Transverse colon (tissue), 4 donors: ENCODE measurements at regions not wholly inside any gene's neighbourhood (a gene's known extent, or its start where the extent isn't known, plus 50 kb on each side); places are given as distances from the start of the nearest gene placed in this dataset.

Source experiments
- EP300 ChIP-seq: sonication (generic); formaldehyde crosslinking; IDR thresholded peaks from one replicate; pipeline ENCODE4 v1.6.1; 2017; ENCODE audit warnings: antibody characterized with exemption, low read depth
- POLR2A ChIP-seq: fragments of 450-650 bp; IDR thresholded peaks from one replicate; pipeline ENCODE4 v1.6.1; 2016; ENCODE audit warnings: antibody characterized with exemption, mild to moderate bottlenecking, moderate library complexity
- POLR2AphosphoS5 ChIP-seq, 3 donors: sonication (generic); formaldehyde crosslinking; IDR thresholded peaks; one replicate each; pipeline ENCODE4 v1.6.1; 2016; ENCODE audit warnings: antibody characterized with exemption in 3 of 3
- TF ChIP-seq, protein P1 (sequence below), 5 experiments: fragments of 200-600 bp in 3 of 5; fragments of 450-650 bp in 2 of 5; sonication (generic) in 3 of 5; IDR thresholded peaks; 1 replicate in 2 of 5; 2 replicates in 3 of 5; pipeline ENCODE4 v1.5.1; 2016 to 2017; ENCODE audit warnings: antibody characterized with exemption in 5 of 5, inconsistent platforms in 3 of 5, mild to moderate bottlenecking in 2 of 5, moderate library complexity in 1 of 5

DNA sequence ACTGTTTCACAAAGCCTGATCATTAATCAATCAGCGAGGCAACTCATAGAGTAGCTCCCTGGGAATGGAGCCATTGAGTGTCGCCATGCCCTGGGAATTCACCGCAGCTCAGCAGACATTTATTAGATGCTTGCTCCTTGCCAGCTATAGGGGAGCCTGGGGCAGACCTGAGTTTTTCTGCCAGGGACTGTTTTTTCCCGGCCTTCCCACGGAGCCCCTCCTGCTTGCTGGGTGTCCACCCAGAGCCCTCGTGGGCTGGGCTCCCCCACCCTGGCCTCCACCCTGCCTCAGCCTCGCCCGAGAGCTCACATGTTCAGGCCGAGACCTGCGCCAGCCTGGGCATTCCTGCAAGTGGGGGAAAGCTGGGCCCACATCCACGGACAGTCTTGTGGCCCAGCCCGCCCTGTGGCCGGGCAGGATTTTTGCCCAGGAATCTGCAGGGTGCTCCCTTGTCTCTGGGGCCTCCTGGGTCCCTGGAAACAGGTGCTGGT lies 64.9 kb downstream of the SMIM38 start:
- TF ChIP-seq, protein P1, sequence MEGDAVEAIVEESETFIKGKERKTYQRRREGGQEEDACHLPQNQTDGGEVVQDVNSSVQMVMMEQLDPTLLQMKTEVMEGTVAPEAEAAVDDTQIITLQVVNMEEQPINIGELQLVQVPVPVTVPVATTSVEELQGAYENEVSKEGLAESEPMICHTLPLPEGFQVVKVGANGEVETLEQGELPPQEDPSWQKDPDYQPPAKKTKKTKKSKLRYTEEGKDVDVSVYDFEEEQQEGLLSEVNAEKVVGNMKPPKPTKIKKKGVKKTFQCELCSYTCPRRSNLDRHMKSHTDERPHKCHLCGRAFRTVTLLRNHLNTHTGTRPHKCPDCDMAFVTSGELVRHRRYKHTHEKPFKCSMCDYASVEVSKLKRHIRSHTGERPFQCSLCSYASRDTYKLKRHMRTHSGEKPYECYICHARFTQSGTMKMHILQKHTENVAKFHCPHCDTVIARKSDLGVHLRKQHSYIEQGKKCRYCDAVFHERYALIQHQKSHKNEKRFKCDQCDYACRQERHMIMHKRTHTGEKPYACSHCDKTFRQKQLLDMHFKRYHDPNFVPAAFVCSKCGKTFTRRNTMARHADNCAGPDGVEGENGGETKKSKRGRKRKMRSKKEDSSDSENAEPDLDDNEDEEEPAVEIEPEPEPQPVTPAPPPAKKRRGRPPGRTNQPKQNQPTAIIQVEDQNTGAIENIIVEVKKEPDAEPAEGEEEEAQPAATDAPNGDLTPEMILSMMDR (IDR thresholded peaks at IDR 0.05) = no peak
- TF ChIP-seq POLR2AphosphoS5 (IDR thresholded peaks at IDR 0.05) (no peak), POLR2A (no peak), EP300 (no peak)
